ENCODE measurements at regions not wholly inside any gene's neighbourhood (a gene's known extent, or its start where the extent isn't known, plus 50 kb on each side); places are given as distances from the start of the nearest gene placed in this dataset.

- TF ChIP-seq CTCF (conservative IDR thresholded peaks at IDR 0.05) (no peak), ZFX (IDR thresholded peaks at IDR 0.05) (no peak)
These were observed 241.7 kb downstream of the TMEM26 start for GRCh38 chr10:61211468-61211867.
